ENCODE measurements at regions not wholly inside any gene's neighbourhood (a gene's known extent, or its start where the extent isn't known, plus 50 kb on each side); places are given as distances from the start of the nearest gene placed in this dataset.

DNA sequence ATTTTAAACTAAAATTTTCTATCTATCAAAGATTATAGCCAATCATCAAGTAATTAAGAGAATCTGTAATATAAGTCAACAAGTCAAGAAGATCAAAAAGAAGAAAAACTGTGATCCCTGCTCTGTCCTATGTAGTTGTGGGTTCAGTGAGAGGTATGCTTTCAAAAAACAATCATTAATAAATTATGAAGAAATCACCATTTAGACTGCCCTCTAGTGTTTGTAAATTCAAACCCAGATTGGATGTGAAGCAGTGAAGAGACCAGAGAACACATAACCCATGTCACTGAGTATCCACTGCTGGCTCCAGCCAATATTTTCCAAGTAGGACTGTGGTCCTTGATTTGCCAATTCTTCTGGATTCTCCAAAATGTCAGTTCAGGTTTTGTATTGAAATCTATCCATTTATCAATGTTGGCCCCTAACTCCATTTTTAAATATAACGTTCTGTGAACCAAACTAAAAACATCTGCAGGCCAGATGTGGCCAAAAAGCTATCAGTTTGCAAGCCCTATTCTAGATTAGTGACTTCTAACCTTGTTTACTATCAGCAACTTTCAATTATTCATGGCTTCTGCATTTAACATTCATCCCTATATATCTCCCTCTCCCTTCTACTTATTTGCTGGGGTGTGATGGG is 467.5 kb upstream of the CXADR start:
- H3K27me3 ChIP-seq (ENCODE audit: low read depth, low read length), result no peaks in the 10 kb centered on the region
- no peaks in the 10 kb centered on the region for H4K20me1 ChIP-seq (ENCODE audit: insufficient read depth, low read length)
- H3K4me2 ChIP-seq (ENCODE audit: low read length), result no peak overlapping the region
- no peak overlapping the region for H3K9ac ChIP-seq (ENCODE audit: low read length)
- no peak overlapping the region for H3K4me3 ChIP-seq (ENCODE audit: low read length)
- no peak overlapping the region for H2AFZ ChIP-seq (ENCODE audit: low read depth, low read length)
- TF ChIP-seq EZH2phosphoT487 (IDR thresholded peaks at IDR 0.05; ENCODE audit: low read depth), result no peak
- TF ChIP-seq, protein P1, sequence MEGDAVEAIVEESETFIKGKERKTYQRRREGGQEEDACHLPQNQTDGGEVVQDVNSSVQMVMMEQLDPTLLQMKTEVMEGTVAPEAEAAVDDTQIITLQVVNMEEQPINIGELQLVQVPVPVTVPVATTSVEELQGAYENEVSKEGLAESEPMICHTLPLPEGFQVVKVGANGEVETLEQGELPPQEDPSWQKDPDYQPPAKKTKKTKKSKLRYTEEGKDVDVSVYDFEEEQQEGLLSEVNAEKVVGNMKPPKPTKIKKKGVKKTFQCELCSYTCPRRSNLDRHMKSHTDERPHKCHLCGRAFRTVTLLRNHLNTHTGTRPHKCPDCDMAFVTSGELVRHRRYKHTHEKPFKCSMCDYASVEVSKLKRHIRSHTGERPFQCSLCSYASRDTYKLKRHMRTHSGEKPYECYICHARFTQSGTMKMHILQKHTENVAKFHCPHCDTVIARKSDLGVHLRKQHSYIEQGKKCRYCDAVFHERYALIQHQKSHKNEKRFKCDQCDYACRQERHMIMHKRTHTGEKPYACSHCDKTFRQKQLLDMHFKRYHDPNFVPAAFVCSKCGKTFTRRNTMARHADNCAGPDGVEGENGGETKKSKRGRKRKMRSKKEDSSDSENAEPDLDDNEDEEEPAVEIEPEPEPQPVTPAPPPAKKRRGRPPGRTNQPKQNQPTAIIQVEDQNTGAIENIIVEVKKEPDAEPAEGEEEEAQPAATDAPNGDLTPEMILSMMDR (IDR thresholded peaks at IDR 0.05; ENCODE audit: low read depth, low read length), result peak; percentile 48
- no peaks in the 10 kb centered on the region for H3K79me2 ChIP-seq (ENCODE audit: low read length)
- no peaks in the 10 kb centered on the region for H3K4me1 ChIP-seq (ENCODE audit: low read length)
- no peaks in the 10 kb centered on the region for H3K36me3 ChIP-seq (replicated peaks; ENCODE audit: low read depth, low read length)
- no peaks in the 10 kb centered on the region for H3K9me3 ChIP-seq (ENCODE audit: insufficient read depth, low read length)
- no peak overlapping the region for H3K27ac ChIP-seq (ENCODE audit: low read length)

DNA sequence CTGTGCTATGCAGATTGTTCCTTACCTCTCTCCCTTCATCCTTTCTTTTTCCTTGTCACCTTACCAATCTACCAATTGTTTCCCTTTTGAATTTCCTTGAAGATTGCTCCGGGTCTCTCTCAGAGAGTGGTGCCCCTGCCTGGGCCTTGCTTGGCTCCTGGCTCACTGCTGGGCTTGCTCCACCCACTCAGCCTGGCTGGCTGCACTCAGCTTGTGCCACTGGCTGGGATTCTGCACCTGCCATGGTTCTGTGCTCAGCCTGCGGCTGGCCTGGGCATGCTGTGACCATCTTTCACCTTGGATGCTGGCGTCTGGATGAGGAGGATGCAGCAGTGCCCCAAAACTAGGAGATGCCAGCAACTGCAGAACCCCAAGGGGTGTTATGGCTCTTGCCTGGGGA is 463.9 kb upstream of the CXADR start:
- Histone ChIP-seq H3K79me2 (ENCODE audit: low read length) (no peaks in the 10 kb centered on the region), H2AFZ (ENCODE audit: low read depth, low read length) (no peak overlapping the region), H3K4me3 (ENCODE audit: low read length) (no peak overlapping the region), H3K27ac (ENCODE audit: low read length) (no peak overlapping the region), H3K4me1 (ENCODE audit: low read length) (no peaks in the 10 kb centered on the region), H3K9ac (ENCODE audit: low read length) (no peak overlapping the region), H3K4me2 (ENCODE audit: low read length) (no peak overlapping the region), H3K36me3 (replicated peaks; ENCODE audit: low read depth, low read length) (no peaks in the 10 kb centered on the region), H3K9me3 (ENCODE audit: insufficient read depth, low read length) (no peaks in the 10 kb centered on the region), H3K27me3 (ENCODE audit: low read depth, low read length) (no peaks in the 10 kb centered on the region), H4K20me1 (ENCODE audit: insufficient read depth, low read length) (no peaks in the 10 kb centered on the region)
- TF ChIP-seq EZH2phosphoT487 (IDR thresholded peaks at IDR 0.05; ENCODE audit: low read depth), result no peak
- TF ChIP-seq, protein P1 (IDR thresholded peaks at IDR 0.05; ENCODE audit: low read depth, low read length), result no peak

DNA sequence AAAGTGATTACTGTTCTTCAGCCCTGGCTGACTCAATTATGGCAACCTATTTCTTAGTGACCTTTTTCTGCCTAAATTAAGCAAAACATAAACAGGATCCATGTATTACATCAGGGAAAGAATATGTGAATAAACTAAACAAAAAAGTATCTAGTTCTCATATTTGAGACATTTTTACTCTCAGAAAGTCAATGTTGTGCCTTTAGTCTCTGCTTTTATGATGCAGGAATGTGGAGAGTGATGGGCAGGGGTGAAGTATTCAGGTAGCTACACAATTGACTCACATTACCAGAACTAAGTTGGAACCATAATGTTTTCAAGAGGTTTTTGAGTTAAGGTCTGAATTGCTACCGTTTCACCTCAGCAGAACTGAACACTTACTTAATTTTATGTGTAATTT is 462.7 kb upstream of the CXADR start:
- Histone ChIP-seq H4K20me1 (ENCODE audit: insufficient read depth, low read length) (no peaks in the 10 kb centered on the region), H3K9ac (ENCODE audit: low read length) (no peak overlapping the region), H3K4me2 (ENCODE audit: low read length) (no peak overlapping the region), H3K79me2 (ENCODE audit: low read length) (no peaks in the 10 kb centered on the region), H3K27ac (ENCODE audit: low read length) (no peak overlapping the region), H3K27me3 (ENCODE audit: low read depth, low read length) (no peaks in the 10 kb centered on the region), H3K9me3 (ENCODE audit: insufficient read depth, low read length) (no peaks in the 10 kb centered on the region), H3K36me3 (replicated peaks; ENCODE audit: low read depth, low read length) (no peaks in the 10 kb centered on the region), H2AFZ (ENCODE audit: low read depth, low read length) (no peak overlapping the region), H3K4me1 (ENCODE audit: low read length) (no peaks in the 10 kb centered on the region), H3K4me3 (ENCODE audit: low read length) (no peak overlapping the region)
- TF ChIP-seq, protein P1 (IDR thresholded peaks at IDR 0.05; ENCODE audit: low read depth, low read length), result no peak
- TF ChIP-seq EZH2phosphoT487 (IDR thresholded peaks at IDR 0.05; ENCODE audit: low read depth), result no peak

DNA sequence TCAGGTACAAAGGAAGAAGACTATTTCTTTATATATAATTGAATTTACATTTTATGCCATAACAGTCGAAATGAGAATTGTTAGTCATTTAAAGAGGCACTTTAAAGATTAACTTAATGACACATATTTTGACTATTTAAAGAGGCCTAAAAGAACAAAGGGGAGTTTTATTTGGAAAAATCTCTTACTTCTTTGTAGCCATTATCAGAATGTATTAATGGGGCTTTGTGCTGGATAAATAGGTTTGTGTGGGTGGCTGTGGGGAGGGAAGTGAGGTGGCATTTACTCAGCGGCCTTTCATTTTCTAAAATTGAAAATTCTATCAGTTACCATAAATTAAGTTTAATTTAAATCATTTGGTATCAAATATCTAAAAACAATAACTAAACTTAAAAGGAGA is 462.2 kb upstream of the CXADR start:
- no peak overlapping the region for H3K9ac ChIP-seq (ENCODE audit: low read length)
- no peak overlapping the region for H3K4me2 ChIP-seq (ENCODE audit: low read length)
- H4K20me1 ChIP-seq (ENCODE audit: insufficient read depth, low read length), result no peaks in the 10 kb centered on the region
- H3K27me3 ChIP-seq (ENCODE audit: low read depth, low read length), result no peaks in the 10 kb centered on the region
- H3K4me3 ChIP-seq (ENCODE audit: low read length), result no peak overlapping the region
- H3K27ac ChIP-seq (ENCODE audit: low read length), result no peak overlapping the region
- H3K79me2 ChIP-seq (ENCODE audit: low read length), result no peaks in the 10 kb centered on the region
- H3K9me3 ChIP-seq (ENCODE audit: insufficient read depth, low read length), result no peaks in the 10 kb centered on the region
- no peaks in the 10 kb centered on the region for H3K4me1 ChIP-seq (ENCODE audit: low read length)
- no peaks in the 10 kb centered on the region for H3K36me3 ChIP-seq (replicated peaks; ENCODE audit: low read depth, low read length)
- no peak overlapping the region for H2AFZ ChIP-seq (ENCODE audit: low read depth, low read length)
- TF ChIP-seq EZH2phosphoT487 (IDR thresholded peaks at IDR 0.05; ENCODE audit: low read depth), result no peak
- TF ChIP-seq, protein P1 (IDR thresholded peaks at IDR 0.05; ENCODE audit: low read depth, low read length), result no peak
